Thyroid gland (tissue), 4 donors: ENCODE measurements at regions not wholly inside any gene's neighbourhood (a gene's known extent, or its start where the extent isn't known, plus 50 kb on each side); places are given as distances from the start of the nearest gene placed in this dataset.

Experiments
- DNase-seq, 2 donors: peaks; one replicate each; pipeline ENCODE4 v3.0.0-alpha.2; 2019
- H3K27ac ChIP-seq, 3 donors: fragments of 200-600 bp; sonication (generic); 1 replicate in 2 of 3; 2 replicates in 1 of 3; pipeline ENCODE4 v1.5.1; 2016 to 2019; ENCODE audit warnings: mild to moderate bottlenecking in 1 of 3, moderate library complexity in 1 of 3
- H3K27me3 ChIP-seq: fragments of 200-600 bp; sonication (generic); one replicate; pipeline ENCODE4 v1.5.1; 2019
- H3K36me3 ChIP-seq, 2 donors: fragments of 200-600 bp; sonication (generic); one replicate each; pipeline ENCODE4 v1.5.1; 2016 to 2019
- H3K4me1 ChIP-seq, 2 donors: fragments of 200-600 bp; sonication (generic); one replicate each; pipeline ENCODE4 v1.5.1; 2017 to 2019
- H3K4me3 ChIP-seq, 3 donors: fragments of 200-600 bp; sonication (generic); replicated peaks in 1 of 3; 1 replicate in 2 of 3; 2 replicates in 1 of 3; pipeline ENCODE4 v1.5.1; 2016; ENCODE audit warnings: mild to moderate bottlenecking in 1 of 3
- H3K9me3 ChIP-seq: fragments of 200-600 bp; sonication (generic); one replicate; pipeline ENCODE4 v1.5.1; 2017
- POLR2A ChIP-seq, 2 donors: fragments of 450-650 bp; IDR thresholded peaks; one replicate each; pipeline ENCODE4 v1.6.1; 2017; ENCODE audit warnings: antibody characterized with exemption in 2 of 2, mild to moderate bottlenecking in 2 of 2, moderate library complexity in 1 of 2
- WGBS, 2 donors: methylation state at CpG; one replicate each; pipeline ENCODE4 v1.1.5; 2017; 5-methylcytosine and 5-hydroxymethylcytosine counted together
- intact Hi-C: fragments of 100-400 bp; cut with DNase I; formaldehyde crosslinking; loops from one replicate; pipeline ENCODE4 v1.15.1; 2023
- TF ChIP-seq, protein P1 (sequence below), 6 experiments: fragments of 200-600 bp in 3 of 6; fragments of 450-650 bp in 3 of 6; sonication (generic) in 3 of 6; IDR thresholded peaks; one replicate each; pipeline ENCODE4 v1.5.1; 2016 to 2019; ENCODE audit warnings: antibody characterized with exemption in 6 of 6, mild to moderate bottlenecking in 2 of 6, inconsistent platforms in 1 of 6, moderate library complexity in 1 of 6

DNA sequence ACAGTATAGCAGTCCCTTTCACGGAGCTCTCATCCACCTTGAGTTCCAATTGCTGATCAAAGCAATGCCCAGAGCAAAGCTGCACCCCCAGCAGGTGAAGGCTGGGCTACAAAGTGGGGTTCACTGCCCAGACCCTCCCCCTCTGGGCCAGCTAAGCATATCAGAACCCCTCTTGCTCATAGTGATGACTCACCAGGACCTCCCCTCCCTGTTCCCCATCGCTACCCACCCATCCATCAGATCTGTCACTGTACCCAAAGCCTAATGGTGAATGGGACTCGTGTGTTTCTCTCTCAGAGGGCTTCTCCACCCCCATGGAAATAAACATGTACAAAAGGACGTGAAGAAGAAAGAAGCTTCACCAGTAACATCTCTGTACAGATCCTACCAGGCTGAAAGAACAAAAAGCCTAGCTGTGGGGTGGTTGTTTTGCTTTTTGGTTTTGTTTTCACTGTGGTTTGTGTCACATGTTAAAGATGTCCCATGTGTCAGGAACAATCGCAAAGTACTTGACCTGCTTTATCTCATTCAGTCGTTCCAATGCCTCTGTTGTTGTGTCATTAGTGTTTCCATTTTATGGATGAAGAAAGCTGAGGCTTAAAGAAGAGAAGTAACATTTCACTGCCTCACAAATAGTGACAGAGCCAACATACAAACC is 518.5 kb downstream of the CD83 start:
- no peak overlapping the region for H3K4me3 ChIP-seq
- TF ChIP-seq POLR2A (IDR thresholded peaks at IDR 0.05) = no peak
- TF ChIP-seq, protein P1, sequence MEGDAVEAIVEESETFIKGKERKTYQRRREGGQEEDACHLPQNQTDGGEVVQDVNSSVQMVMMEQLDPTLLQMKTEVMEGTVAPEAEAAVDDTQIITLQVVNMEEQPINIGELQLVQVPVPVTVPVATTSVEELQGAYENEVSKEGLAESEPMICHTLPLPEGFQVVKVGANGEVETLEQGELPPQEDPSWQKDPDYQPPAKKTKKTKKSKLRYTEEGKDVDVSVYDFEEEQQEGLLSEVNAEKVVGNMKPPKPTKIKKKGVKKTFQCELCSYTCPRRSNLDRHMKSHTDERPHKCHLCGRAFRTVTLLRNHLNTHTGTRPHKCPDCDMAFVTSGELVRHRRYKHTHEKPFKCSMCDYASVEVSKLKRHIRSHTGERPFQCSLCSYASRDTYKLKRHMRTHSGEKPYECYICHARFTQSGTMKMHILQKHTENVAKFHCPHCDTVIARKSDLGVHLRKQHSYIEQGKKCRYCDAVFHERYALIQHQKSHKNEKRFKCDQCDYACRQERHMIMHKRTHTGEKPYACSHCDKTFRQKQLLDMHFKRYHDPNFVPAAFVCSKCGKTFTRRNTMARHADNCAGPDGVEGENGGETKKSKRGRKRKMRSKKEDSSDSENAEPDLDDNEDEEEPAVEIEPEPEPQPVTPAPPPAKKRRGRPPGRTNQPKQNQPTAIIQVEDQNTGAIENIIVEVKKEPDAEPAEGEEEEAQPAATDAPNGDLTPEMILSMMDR (IDR thresholded peaks at IDR 0.05) = no peak
- no peak overlapping the region for H3K27ac ChIP-seq
- H3K9me3 ChIP-seq = no peaks in the 10 kb centered on the region
- H3K27me3 ChIP-seq = no peaks in the 10 kb centered on the region
- H3K4me1 ChIP-seq = peaks cover 7 to 19% of the 10 kb centered on the region in 2 donors
- intact Hi-C loops = no loop called here
- no peak for DNase-seq
- H3K36me3 ChIP-seq = no peaks in the 10 kb centered on the region
- WGBS, 2 donors = 84 to 88% methylated on average over 6 of the region's 6 CpGs

DNA sequence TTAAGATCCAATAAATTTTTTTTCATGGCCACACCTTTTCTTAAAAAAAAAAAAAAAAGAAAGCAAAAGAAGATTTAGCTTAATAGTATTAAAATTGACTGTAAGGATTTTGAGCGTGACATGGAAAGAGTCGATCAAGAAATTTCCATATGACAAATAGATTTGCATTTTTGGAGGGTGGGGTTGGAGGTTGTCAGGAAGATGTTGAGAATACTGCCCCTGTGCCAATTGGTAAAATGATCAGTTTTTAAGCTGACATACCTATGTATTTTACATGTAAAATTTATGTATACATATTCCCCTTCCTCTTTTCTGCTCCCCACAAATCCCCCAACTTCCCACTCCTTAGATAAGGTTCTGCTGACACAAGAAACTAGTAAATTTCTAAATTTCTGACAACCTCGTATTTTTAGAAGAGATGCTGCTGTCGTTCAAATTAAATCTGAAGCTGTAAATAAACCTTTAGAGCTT is 520.9 kb downstream of the CD83 start:
- H3K27ac ChIP-seq = peak overlapping the region in 1 of 3 donors; percentile 55

DNA sequence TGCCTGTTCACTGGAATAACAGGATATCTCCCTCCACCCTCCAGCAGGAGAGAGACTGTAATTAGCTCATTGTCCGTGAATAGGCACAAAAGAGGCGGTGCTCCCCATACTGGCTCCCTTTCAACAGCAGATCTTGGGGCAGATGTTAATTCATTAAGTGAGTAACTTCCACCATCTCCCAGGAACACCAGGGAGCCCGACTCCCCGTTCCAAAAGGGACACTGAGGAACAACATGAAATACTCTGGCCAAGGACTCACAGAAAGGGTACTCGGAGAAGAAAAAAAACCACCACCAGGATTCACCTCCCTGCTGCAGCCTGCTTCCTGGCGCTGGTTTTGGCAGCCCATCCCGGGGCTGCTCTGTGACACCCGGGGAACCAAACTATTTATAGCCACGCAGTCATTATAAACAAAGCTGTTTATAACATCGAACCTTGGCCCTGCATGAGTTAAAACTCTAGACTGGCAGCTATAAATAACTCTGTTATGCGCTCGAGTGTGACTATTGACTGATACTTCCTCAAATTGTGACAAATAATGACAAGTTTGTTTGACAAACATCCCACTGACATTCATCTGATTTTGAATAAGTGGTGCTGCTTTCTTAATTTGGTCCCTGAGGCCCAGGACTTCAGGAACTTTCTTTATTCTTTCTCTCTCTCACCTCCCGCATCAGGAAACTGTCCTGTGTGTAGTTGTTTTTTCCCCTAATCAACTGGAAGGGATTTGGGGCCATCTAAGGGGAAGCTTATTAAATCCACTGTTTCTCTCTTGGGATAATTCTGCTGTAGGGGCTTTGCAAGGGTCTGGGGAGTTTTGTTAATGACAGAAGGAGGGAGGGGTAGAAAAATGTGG is 521.6 kb downstream of the CD83 start:
- WGBS, 2 donors = 18 to 33% methylated on average over 13 of the region's 13 CpGs
- peak overlapping the region in 1 of 3 donors; percentile 11 for H3K4me3 ChIP-seq
- peak in 1 of 2 donors; percentile 13 for DNase-seq

More for the DNA sequence above, 520.9 kb downstream of the CD83 start:
- TF ChIP-seq, protein P1 (IDR thresholded peaks at IDR 0.05) = no peak
- no peak for TF ChIP-seq POLR2A (IDR thresholded peaks at IDR 0.05)
- no peak for DNase-seq
- no peaks in the 10 kb centered on the region for H3K27me3 ChIP-seq
- H3K9me3 ChIP-seq = no peaks in the 10 kb centered on the region
- H3K4me1 ChIP-seq = peaks cover 7 to 19% of the 10 kb centered on the region in 2 donors
- H3K36me3 ChIP-seq = no peaks in the 10 kb centered on the region
- H3K4me3 ChIP-seq = no peak overlapping the region
- WGBS, 2 donors = 59 to 66% methylated on average over 4 of the region's 4 CpGs
- intact Hi-C loops = no loop called here

DNA sequence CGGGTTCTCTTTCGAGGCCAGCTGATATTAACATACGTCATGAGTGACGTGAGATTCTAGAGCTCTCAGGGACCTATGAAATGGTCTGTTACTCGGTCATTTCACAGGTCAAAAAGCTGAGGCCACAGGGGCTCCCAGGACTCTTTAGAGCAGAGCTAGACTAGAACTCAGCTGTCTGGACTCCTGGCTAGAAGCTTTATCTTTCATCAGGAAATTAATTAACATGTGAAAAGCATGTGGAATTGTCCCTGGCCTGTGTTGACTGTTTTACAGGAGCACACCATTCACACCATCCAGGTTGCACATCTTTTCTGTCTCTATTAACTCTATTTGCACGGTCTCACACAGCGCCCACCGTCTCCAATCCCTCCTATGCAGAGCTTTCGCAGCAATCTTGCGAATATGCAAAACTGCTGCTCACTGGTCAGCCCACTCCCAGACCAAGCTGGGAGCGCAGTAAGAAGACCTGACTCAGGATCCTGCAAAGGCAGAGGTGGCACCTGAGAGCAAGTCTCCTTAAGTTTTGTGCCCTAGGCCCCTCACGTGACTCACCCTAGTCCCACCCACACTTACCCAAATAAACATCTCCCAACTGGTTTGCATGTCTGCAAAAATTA is 522.5 kb downstream of the CD83 start:
- WGBS, 2 donors = 86 to 92% methylated on average over 12 of the region's 12 CpGs
- Histone ChIP-seq H3K36me3 (no peaks in the 10 kb centered on the region), H3K9me3 (no peaks in the 10 kb centered on the region), H3K4me1 (peaks cover 7 to 19% of the 10 kb centered on the region in 2 donors), H3K4me3 (no peak overlapping the region), H3K27me3 (no peaks in the 10 kb centered on the region), H3K27ac (no peak overlapping the region)
- no peak for DNase-seq
- intact Hi-C loops = no loop called here
- TF ChIP-seq, protein P1 (IDR thresholded peaks at IDR 0.05) = no peak
- no peak for TF ChIP-seq POLR2A (IDR thresholded peaks at IDR 0.05)

More for the DNA sequence above, 521.6 kb downstream of the CD83 start:
- no peaks in the 10 kb centered on the region for H3K36me3 ChIP-seq
- peak overlapping the region in 1 of 3 donors; percentile 55 for H3K27ac ChIP-seq
- no peaks in the 10 kb centered on the region for H3K27me3 ChIP-seq
- no peaks in the 10 kb centered on the region for H3K9me3 ChIP-seq
- H3K4me1 ChIP-seq = peaks cover 7 to 19% of the 10 kb centered on the region in 2 donors
- TF ChIP-seq, protein P1 (IDR thresholded peaks at IDR 0.05) = no peak
- TF ChIP-seq POLR2A (IDR thresholded peaks at IDR 0.05) = no peak
- intact Hi-C loops = no loop called here
